Activated T-cell treated with anti-CD3 and anti-CD28 coated beads for 4 hours (primary cell): ENCODE measurements at regions not wholly inside any gene's neighbourhood (a gene's known extent, or its start where the extent isn't known, plus 50 kb on each side); places are given as distances from the start of the nearest gene placed in this dataset.

Experiments used
- DNase-seq: peaks from one replicate; pipeline ENCODE4 v3.0.0-alpha.2; 2020

DNA sequence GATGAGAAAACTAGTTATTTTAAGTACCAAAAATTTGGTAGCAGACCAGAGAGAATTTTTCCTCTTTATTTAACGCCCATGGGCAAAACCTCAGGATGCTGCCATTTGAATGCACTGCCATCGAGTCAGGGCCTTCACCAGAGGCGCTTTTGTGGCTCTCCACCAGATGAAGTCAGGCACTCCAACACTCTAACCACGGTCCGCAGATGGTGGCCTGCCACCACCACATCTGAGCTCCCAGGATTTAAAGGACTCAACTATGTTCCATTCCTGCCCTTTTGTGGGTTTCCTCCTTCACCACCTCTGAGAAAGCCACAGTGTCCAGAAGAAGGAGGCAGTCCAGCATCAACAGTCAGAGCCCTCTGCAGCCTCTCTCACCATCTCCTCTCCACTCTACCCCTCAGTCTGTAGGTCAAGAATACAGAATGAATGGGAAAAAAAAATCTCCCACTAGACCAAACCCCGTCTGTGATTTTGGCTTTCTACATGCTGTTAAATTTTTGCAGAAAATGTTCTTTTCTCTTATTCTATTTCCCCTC, 647.4 kb downstream of the USP25 start:
- DNase-seq: no peak

DNA sequence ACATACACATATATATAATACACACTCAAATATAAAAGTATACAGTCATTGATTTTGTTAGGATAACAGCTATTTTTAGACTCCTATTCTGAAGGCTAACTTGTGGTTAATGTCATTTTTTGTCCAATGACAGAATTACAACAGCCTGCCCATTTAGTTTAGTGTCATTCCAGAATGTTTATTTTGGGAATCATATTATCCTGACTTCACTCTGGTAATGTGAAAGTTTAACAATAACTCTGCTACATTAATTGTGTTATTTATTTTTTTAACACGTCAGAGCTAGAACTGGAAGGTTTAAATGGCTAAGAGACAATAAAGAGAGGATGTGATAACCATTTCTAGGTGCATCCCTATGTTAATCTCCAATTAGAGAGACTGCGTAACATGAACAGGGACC, 648.1 kb downstream of the USP25 start:
- DNase-seq: no peak

DNA sequence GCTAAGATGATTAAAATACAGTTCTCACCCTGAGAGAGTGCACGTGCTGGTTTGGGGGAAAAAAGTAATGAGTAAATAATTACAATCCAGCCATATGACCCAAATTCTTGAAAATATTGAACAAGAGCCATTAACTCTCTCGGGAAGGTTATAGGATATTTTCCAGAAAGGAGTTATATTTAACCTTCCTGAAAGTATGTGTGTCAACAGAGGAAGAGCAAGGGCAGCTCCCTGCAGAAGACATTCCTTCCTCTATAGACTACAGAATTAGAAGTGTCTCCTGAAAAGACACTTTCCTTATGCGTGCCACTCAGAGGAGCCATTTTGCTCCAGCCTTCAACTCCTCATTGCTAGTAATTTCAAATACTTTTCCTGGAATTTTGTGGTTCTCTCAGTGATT, 648.7 kb downstream of the USP25 start:
- no peak for DNase-seq

DNA sequence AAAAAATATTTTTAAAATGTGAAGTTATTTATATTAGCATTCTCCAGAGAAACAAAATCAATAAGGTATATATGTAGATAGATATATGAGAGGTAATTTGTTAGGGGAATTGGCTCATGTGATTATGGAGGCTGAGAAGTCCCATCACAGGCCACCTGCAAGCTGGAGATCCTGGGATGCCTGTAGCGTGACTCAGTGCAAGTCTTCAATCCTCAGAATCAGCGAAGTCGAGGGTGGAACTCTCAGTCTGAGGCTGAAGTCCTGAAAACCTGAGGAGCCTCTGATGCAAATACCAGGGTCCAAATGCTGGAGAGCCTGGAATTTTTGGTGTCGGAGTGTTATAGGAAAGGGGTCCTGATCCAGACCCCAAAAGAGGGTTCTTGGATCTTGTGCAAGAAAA, 658.5 kb downstream of the USP25 start:
- DNase-seq: no peak

- DNase-seq: no peak
These were observed 659.3 kb downstream of the USP25 start for GRCh38 chr21:16388911-16389560.

DNA sequence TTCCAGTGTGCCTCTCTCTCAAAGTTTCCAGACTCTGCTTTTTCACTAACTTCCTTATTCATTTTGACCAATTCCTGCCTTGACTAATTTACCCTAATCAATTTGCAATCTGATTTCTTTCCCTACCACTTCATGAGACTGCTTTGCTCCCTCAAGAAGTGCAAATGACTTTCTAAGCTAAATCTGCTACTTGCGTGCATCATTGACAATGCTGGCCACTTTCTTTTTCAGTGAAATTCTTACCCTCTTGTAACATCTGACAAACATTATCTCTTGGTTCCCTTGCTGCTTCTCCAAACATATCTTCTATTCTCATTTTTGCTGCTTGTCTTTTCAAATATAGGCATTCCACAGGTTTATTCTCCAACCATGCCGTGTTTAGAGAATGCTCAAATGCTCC, 659.9 kb downstream of the USP25 start:
- DNase-seq: no peak

- DNase-seq: no peak
These were observed 665.5 kb downstream of the USP25 start for GRCh38 chr21:16395285-16395684.

GRCh38 chr21:16402752-16403151, 673.0 kb downstream of the USP25 start:
- no peak for DNase-seq

- DNase-seq: no peak
These were observed 675.0 kb downstream of the USP25 start for GRCh38 chr21:16404776-16405175.

DNA sequence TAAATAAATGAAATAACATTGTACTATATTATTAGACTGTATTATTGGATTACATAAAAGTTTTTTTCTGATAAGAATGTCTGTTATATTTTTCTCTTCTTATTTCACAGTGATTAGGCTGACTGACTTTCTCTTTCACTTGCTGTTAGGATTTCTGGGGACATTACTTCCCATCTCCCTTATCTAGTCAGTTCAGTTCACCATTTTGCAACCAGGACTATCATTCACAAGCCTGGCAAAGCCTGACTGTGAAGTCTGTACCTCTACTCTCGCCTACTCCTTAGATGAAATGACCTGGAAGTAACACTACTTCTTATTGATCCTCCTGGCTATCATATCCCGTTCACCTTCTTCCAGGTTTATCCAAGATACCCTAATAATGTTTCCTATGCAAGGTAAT, 676.6 kb downstream of the USP25 start:
- DNase-seq: no peak

- no peak for DNase-seq
These were observed 677.8 kb downstream of the USP25 start for GRCh38 chr21:16407403-16408240.

GRCh38 chr21:16408280-16408679, 678.5 kb downstream of the USP25 start:
- DNase-seq: no peak

GRCh38 chr21:16409352-16409751, 679.6 kb downstream of the USP25 start:
- no peak for DNase-seq

GRCh38 chr21:16418226-16418625, 688.4 kb downstream of the USP25 start:
- no peak for DNase-seq

- DNase-seq: no peak
These were observed 688.9 kb downstream of the USP25 start for GRCh38 chr21:16418642-16419041.

DNA sequence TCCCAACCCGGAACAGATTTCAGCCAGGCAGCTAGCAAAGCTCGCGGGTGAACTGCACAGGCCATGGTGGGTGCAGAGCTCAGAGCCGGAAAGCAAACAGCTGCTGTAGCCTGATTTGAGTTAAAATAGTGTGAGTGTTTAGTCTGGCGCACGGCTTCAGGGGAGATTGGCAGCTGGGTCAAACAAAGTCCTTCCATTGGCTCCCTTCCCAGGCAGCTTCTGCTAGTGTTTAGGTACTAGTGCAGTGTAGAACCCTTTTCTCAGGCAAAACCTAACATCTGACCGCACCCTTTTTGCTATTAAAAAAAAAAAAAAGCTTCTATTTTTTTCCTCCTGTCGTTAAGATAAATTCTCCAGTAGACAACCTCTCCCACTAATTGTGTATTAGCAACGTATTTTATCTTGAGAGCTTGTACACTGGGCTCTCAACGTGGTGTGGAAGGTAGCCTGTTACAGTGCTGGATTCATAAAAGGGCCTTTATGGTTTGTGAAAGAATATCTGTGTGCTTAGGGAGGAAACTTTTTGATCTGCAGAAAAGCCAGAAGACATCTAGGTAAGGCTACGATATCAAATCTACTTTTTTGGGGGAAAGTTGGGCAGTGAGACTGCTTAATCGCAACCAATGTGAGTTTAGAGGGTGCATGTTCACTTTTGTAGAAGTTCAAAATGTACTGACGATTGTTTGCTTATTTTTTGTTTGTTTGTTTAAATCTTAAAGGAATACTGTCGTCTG, 689.6 kb downstream of the USP25 start:
- DNase-seq: no peak

DNA sequence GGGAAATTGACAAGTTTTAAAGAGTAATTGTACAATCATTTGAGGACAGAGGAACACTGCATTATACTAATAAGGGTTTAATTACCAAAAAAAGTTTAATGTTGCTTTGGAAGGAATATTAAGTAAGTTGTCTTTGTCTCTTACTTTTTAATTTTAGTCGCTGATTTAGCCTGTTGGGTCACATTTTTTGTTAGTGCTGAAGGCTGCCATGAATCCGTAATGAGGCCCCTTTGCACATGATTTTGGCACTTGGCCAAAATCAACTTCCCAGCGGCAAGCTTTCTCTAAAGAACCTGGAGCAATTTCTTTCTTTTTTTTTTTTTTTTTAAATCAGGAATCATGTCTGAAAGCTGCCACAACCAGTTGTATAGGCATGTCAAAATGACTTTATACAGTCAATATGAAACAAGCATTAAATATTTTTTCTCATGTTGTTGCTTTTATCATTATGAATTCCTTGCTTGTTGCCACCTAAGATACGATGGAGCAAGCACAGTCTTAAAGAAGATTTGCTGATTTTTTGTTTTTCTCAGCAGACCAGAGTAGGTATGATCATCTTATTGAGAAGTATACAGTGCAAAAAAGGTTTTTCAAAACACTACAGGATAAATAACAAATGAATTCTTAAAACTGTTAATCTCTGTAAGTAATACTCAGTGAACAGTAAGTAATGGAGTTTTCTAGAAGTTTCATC, 690.4 kb downstream of the USP25 start:
- no peak for DNase-seq

GRCh38 chr21:16421007-16421406, 691.2 kb downstream of the USP25 start:
- DNase-seq: no peak

- DNase-seq: no peak
These were observed 692.2 kb downstream of the USP25 start for GRCh38 chr21:16421965-16422364.

DNA sequence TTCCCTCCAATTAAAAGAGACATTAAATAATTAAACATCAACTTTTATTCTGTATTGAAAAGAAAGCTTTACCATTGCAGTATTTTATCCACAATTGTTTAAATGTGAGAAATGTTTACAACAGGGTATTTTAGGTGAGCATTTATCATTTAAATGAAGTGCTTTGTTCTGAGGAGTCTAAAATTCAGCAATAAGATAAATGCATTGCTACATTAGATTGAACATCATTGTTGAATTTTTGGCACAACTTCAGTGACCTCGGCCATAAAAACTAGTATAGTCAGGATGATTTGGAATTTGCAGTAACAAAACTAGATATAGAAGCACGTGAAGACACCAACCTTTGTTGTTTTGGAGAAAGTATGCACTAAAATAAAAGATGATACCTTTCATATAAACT, 692.9 kb downstream of the USP25 start:
- DNase-seq: no peak

DNA sequence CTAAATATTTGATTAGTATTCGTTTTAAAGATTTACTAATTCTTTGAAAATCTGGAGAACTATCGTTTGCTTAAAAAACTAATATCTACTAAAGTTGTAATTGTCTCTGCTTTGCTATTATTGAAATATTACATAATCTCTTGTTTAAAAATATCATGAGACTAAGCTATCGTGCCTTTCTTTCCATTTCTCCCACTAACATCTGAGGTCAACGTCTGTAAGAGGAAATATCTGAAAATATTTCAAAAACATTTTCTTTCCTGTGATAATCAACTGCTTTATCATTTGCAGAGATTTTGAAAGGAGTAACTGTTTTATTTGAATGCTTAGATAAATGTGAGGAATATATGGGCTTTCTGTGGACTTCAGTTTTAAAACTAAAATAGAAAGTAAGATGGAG, 694.1 kb downstream of the USP25 start:
- DNase-seq: no peak

DNA sequence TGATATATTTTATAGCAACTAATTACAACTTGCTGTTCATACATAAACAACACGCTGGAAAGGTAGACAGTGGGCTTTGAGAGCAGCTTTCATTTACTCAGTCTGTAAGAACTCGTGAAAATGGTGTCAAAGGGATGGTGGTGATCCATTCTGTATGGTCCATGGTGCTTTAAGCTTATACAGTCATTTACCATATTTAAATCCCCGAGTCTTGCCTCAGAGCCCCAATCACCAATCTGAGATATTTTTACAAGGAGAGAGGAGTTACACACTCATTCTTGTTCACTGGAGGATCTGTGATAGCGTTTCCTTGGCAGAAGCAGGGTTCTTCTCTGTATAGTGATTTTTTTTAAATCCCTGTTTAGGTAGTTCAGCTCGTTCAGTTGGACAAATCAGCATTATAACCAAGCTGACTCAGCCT, 694.6 kb downstream of the USP25 start:
- DNase-seq: no peak

DNA sequence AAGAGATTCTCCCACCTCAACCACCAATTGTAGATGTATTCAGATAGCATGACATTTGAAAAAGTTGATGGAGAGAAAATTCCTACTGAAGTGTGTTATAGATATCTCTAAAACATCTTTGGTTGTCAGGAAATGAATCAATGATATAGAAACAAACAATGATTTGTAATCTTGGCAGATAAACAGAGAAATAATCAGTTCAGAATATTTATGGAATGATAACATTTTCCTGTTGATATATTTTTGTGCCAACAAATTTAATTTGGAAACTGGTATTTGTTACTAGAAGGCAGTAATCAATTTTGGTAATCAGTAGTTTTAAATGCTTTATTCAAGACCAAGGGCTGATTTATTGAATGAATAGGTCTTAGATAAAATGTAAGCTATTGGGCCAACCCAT, 695.6 kb downstream of the USP25 start:
- no peak for DNase-seq
